ENCODE measurements at regions not wholly inside any gene's neighbourhood (a gene's known extent, or its start where the extent isn't known, plus 50 kb on each side); places are given as distances from the start of the nearest gene placed in this dataset.

DNA sequence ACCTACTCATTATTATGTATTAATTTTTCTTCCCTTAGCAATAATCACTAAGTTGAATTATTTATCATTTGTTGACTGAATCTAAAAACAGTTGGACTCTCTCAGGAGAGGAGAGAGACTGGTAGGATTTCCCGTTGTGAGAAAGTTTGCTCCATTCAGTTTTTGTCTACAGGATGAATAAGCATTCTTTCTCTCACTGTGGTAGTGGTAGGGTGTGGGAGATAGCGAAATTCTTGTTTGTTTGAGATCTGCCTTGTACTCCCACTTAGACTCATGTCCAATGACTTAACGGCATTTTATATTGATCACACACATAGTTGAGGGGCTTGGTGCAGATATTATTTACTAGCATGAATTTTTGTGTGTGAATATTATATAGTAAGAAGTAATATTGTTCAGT is 421.0 kb upstream of the PDE3A start:
- H4K20me1 ChIP-seq (ENCODE audit: control insufficient read depth, insufficient read depth, low read length, poor library complexity, severe bottlenecking) = no peaks in the 10 kb centered on the region
- DNase-seq (no peak), ATAC-seq (ENCODE audit: low read depth) (no peak)
- H3K9ac ChIP-seq (ENCODE audit: low read length) = no peak overlapping the region
- H3K27me3 Mint-ChIP-seq = no peaks in the 10 kb centered on the region
- H3K27ac Mint-ChIP-seq = no peak overlapping the region
- no peaks in the 10 kb centered on the region for H3K4me1 ChIP-seq (ENCODE audit: control insufficient read depth in 2 of 2, insufficient read depth in 2 of 2, low read length in 2 of 2)
- POLR2A ChIA-PET = no interaction called here
- 75% methylated on average over 1 of the region's 3 CpGs for WGBS (ENCODE audit: insufficient coverage)
- H3K9me3 Mint-ChIP-seq (ENCODE audit: insufficient read depth) = peaks cover 5% of the 10 kb centered on the region
- H3K9me3 ChIP-seq (ENCODE audit: control extremely low read depth in 1 of 3, control insufficient read depth in 2 of 3, insufficient read depth in 1 of 3, low read length in 2 of 3) = peaks cover 0 to 11% (median 0%) of the 10 kb centered on the region in 3 donors
- H3K36me3 ChIP-seq (replicated peaks in 1 of 2; ENCODE audit: control extremely low read depth in 1 of 2, control insufficient read depth in 1 of 2, extremely low read depth in 1 of 2, insufficient read depth in 2 of 2, low read length in 1 of 2) = no peaks in the 10 kb centered on the region
- no peaks in the 10 kb centered on the region for H3K79me2 ChIP-seq (ENCODE audit: control insufficient read depth, insufficient read depth, low read length)
- no peak overlapping the region for H3K4me3 Mint-ChIP-seq
- no peaks in the 10 kb centered on the region for H3K27me3 ChIP-seq (replicated peaks in 1 of 4; ENCODE audit: control extremely low read depth in 1 of 4, control insufficient read depth in 3 of 4, insufficient read depth in 4 of 4, low read length in 3 of 4)
- no peaks in the 10 kb centered on the region for H3K4me1 Mint-ChIP-seq
- no peak overlapping the region for H3K4me2 ChIP-seq (replicated peaks; ENCODE audit: low read depth, low read length, poor library complexity, severe bottlenecking)
- CTCF ChIA-PET = no interaction called here
- H3K4me3 ChIP-seq (ENCODE audit: control extremely low read depth in 1 of 5, extremely low read depth in 1 of 5, insufficient read depth in 1 of 5, low read depth in 2 of 5, low read length in 4 of 5) = no peak overlapping the region
- H2AFZ ChIP-seq (ENCODE audit: insufficient read depth, low read depth, low read length, poor library complexity, severe bottlenecking) = no peak overlapping the region
- TF ChIP-seq, protein P1, sequence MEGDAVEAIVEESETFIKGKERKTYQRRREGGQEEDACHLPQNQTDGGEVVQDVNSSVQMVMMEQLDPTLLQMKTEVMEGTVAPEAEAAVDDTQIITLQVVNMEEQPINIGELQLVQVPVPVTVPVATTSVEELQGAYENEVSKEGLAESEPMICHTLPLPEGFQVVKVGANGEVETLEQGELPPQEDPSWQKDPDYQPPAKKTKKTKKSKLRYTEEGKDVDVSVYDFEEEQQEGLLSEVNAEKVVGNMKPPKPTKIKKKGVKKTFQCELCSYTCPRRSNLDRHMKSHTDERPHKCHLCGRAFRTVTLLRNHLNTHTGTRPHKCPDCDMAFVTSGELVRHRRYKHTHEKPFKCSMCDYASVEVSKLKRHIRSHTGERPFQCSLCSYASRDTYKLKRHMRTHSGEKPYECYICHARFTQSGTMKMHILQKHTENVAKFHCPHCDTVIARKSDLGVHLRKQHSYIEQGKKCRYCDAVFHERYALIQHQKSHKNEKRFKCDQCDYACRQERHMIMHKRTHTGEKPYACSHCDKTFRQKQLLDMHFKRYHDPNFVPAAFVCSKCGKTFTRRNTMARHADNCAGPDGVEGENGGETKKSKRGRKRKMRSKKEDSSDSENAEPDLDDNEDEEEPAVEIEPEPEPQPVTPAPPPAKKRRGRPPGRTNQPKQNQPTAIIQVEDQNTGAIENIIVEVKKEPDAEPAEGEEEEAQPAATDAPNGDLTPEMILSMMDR (IDR thresholded peaks at IDR 0.05) = no peak
- TF ChIP-seq EZH2 (IDR thresholded peaks at IDR 0.05; ENCODE audit: borderline replicate concordance, insufficient read depth, low read depth, low read length, poor library complexity, severe bottlenecking) = no peak
- no peak overlapping the region for H3K27ac ChIP-seq (ENCODE audit: low read length in 2 of 2)
- intact Hi-C loops (cut with micrococcal nuclease) = no loop called here

DNA sequence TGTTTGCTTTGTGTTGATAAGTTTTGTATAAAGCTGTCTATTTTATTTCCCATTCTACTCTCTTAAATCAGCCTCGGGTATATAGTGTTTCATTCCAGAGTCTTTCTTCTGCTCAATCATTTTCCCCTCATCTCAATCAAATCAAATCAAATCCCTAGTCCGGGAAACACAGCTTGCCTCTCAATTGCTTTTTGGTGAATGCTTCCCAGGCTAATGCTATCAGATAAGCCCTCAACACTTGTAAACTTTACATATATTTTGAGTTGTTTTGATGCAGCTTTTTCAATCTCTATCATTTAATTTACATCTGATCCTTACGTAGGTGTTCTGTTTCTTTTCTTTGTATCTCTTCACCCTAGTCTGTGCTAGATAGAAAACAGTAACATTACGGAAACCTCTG is 416.7 kb upstream of the PDE3A start:
- intact Hi-C loops (cut with micrococcal nuclease) = no loop called here
- H3K27me3 ChIP-seq (replicated peaks in 1 of 4; ENCODE audit: control extremely low read depth in 1 of 4, control insufficient read depth in 3 of 4, insufficient read depth in 4 of 4, low read length in 3 of 4) = no peaks in the 10 kb centered on the region
- no peak overlapping the region for H2AFZ ChIP-seq (ENCODE audit: insufficient read depth, low read depth, low read length, poor library complexity, severe bottlenecking)
- H3K9me3 ChIP-seq (ENCODE audit: control extremely low read depth in 1 of 3, control insufficient read depth in 2 of 3, insufficient read depth in 1 of 3, low read length in 2 of 3) = peaks cover 0 to 9% (median 0%) of the 10 kb centered on the region in 3 donors
- no peaks in the 10 kb centered on the region for H3K36me3 ChIP-seq (replicated peaks in 1 of 2; ENCODE audit: control extremely low read depth in 1 of 2, control insufficient read depth in 1 of 2, extremely low read depth in 1 of 2, insufficient read depth in 2 of 2, low read length in 1 of 2)
- H3K4me2 ChIP-seq (replicated peaks; ENCODE audit: low read depth, low read length, poor library complexity, severe bottlenecking) = no peak overlapping the region
- no peak overlapping the region for H3K9ac ChIP-seq (ENCODE audit: low read length)
- Mint-ChIP-seq H3K4me1 (no peaks in the 10 kb centered on the region), H3K27me3 (no peaks in the 10 kb centered on the region), H3K27ac (no peak overlapping the region), H3K4me3 (no peak overlapping the region), H3K9me3 (ENCODE audit: insufficient read depth) (peaks cover 2% of the 10 kb centered on the region)
- TF ChIP-seq, protein P1 (IDR thresholded peaks at IDR 0.05) = no peak
- no peak for TF ChIP-seq EZH2 (IDR thresholded peaks at IDR 0.05; ENCODE audit: borderline replicate concordance, insufficient read depth, low read depth, low read length, poor library complexity, severe bottlenecking)
- H4K20me1 ChIP-seq (ENCODE audit: control insufficient read depth, insufficient read depth, low read length, poor library complexity, severe bottlenecking) = no peaks in the 10 kb centered on the region
- ATAC-seq (ENCODE audit: low read depth) (no peak), DNase-seq (no peak)
- WGBS (ENCODE audit: insufficient coverage) = no CpG with 5 or more reads among the region's 4 CpGs
- H3K27ac ChIP-seq (ENCODE audit: low read length in 2 of 2) = no peak overlapping the region
- ChIA-PET POLR2A (no interaction called here), CTCF (no interaction called here)
- no peak overlapping the region for H3K4me3 ChIP-seq (ENCODE audit: control extremely low read depth in 1 of 5, extremely low read depth in 1 of 5, insufficient read depth in 1 of 5, low read depth in 2 of 5, low read length in 4 of 5)
- no peaks in the 10 kb centered on the region for H3K79me2 ChIP-seq (ENCODE audit: control insufficient read depth, insufficient read depth, low read length)
- no peaks in the 10 kb centered on the region for H3K4me1 ChIP-seq (ENCODE audit: control insufficient read depth in 2 of 2, insufficient read depth in 2 of 2, low read length in 2 of 2)

All from B cell (primary cell).